Left lung (tissue), 4 donors: ENCODE measurements at regions not wholly inside any gene's neighbourhood (a gene's known extent, or its start where the extent isn't known, plus 50 kb on each side); places are given as distances from the start of the nearest gene placed in this dataset.
"Not testable (repeated sequence)": the region's sequence is repeated elsewhere in the genome, so short reads cannot be mapped to it uniquely, and the experiment has no call there.

Experiments
- ATAC-seq: fragments of 200-7000 bp; cut with Tn5 transposase; one replicate; pipeline ENCODE4 v1.9.1; 2020; ENCODE audit warnings: moderate library complexity
- DNase-seq, 4 donors: peaks; one replicate each; pipeline ENCODE4 v3.0.0-alpha.2; 2013 to 2020
- H3K27ac ChIP-seq, 2 donors: fragments of 200-600 bp; sonication (generic) in 1 of 2; one replicate each; pipeline versions ENCODE4 v1.5.0 to v1.8.0; 2020 to 2021
- H3K27me3 ChIP-seq, 2 donors: fragments of 200-600 bp; sonication (generic) in 1 of 2; one replicate each; pipeline versions ENCODE4 v1.5.0 to v1.8.0; 2020 to 2021
- H3K36me3 ChIP-seq, 2 donors: fragments of 200-600 bp; sonication (generic) in 1 of 2; one replicate each; pipeline versions ENCODE4 v1.5.0 to v1.8.0; 2020 to 2021
- H3K4me1 ChIP-seq, 2 donors: fragments of 200-600 bp; one replicate each; pipeline ENCODE4 v1.8.0; 2021
- H3K4me3 ChIP-seq, 2 donors: fragments of 200-600 bp; sonication (generic) in 1 of 2; one replicate each; pipeline versions ENCODE4 v1.5.0 to v1.8.0; 2020 to 2021; ENCODE audit warnings: mild to moderate bottlenecking in 1 of 2
- H3K9me3 ChIP-seq, 2 donors: fragments of 200-600 bp; sonication (generic) in 1 of 2; one replicate each; pipeline versions ENCODE4 v1.5.0 to v1.8.0; 2020 to 2021
- intact Hi-C, 2 donors: fragments of 100-400 bp; cut with DNase I; formaldehyde crosslinking; loops; one replicate each; pipeline versions ENCODE4 v1.11.2 to v1.14.2; 2022
- TF ChIP-seq, protein P1 (sequence below), 2 donors: fragments of 200-600 bp; sonication (generic) in 1 of 2; IDR thresholded peaks; one replicate each; pipeline versions ENCODE4 v1.5.0 to v1.8.0; 2021; ENCODE audit warnings: antibody characterized with exemption in 2 of 2
- donor health status: DM: no; HTN: yes; CAD: no.
- donor health status: DM: no; HTN: no; CAD: no.

DNA sequence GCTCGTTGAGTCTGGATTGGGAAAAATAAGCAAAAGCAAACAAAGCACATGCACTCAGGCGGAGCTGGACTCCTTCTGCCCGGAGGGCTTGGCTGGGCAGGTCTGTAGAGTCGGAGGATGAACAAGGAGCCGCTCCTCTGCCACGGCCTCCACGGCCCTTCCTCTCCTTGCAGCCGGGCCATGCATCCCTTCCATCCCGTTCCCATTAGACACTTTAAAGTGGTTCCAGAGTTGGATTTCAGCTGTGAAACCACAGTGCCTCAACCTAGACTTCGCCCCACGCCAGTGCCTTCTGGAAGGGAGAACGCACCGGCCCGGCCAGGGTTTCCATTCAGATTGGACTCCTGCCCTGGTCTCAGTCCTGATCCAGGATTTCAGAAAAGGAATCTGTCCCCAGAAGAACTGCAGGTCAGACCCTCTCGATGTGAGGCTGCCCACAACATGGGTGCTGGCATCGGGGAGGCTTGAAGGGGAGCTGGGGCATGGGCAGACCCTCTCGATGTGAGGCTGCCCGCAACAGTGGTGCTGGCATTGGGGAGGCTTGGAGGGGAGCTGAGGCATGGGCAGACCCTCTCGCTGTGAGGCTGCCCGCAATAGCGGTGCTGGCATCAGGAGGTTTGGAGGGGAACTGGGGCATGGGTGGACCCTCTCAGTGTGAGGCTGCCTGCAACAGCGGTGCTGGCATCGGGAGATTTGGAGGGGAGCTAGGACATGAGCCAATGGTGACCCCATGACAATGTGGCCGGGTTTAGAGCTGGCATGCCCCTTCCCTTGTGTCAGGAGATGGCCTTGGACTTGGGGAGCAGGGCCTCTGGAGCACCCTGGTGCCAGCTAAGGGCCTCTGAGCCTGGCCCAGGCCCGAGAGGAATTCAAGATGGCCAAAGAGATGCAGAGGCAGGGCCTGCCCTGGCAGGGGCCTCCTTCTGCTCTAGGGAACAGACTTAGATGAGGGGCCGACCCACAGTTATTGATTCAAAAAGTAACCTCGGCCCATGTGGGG lies 304.5 kb downstream of the NDUFA10 start:
- no peaks in the 10 kb centered on the region for H3K27me3 ChIP-seq
- TF ChIP-seq, protein P1, sequence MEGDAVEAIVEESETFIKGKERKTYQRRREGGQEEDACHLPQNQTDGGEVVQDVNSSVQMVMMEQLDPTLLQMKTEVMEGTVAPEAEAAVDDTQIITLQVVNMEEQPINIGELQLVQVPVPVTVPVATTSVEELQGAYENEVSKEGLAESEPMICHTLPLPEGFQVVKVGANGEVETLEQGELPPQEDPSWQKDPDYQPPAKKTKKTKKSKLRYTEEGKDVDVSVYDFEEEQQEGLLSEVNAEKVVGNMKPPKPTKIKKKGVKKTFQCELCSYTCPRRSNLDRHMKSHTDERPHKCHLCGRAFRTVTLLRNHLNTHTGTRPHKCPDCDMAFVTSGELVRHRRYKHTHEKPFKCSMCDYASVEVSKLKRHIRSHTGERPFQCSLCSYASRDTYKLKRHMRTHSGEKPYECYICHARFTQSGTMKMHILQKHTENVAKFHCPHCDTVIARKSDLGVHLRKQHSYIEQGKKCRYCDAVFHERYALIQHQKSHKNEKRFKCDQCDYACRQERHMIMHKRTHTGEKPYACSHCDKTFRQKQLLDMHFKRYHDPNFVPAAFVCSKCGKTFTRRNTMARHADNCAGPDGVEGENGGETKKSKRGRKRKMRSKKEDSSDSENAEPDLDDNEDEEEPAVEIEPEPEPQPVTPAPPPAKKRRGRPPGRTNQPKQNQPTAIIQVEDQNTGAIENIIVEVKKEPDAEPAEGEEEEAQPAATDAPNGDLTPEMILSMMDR (IDR thresholded peaks at IDR 0.05), result no peak
- ATAC-seq (no peak), DNase-seq (no peak)
- H3K4me1 ChIP-seq, result no peaks in the 10 kb centered on the region
- H3K4me3 ChIP-seq, result no peak overlapping the region
- H3K27ac ChIP-seq, result no peak overlapping the region
- intact Hi-C loops, result no loop called here
- no peaks in the 10 kb centered on the region for H3K9me3 ChIP-seq
- no peaks in the 10 kb centered on the region for H3K36me3 ChIP-seq

DNA sequence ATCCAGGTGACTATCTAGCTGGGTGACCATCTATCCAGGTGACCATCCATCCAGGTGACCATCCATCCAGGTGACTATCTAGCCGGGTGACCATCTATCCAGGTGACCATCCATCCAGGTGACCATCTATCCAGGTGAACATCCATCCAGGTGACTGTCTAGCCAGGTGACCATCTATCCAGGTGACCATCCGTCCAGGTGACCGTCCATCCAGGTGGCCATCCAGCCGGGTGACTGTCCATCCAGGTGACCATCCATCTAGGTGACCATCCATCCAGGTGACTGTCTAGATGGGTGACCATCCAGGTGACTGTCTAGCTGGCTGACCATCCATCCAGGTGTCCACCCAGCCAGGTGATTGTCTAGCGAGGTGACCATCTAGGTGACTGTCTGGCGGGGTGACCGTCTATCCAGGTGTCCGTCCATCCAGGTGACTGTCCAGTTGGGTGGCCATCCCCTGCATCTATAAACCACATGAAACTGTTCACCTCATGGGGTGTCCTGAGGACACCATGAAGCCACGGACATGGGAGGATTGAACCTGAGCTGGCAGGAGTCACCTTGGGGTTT lies 305.3 kb downstream of the NDUFA10 start:
- Histone ChIP-seq H3K36me3 (no peaks in the 10 kb centered on the region), H3K27ac (no peak overlapping the region), H3K27me3 (no peaks in the 10 kb centered on the region), H3K9me3 (no peaks in the 10 kb centered on the region), H3K4me3 (no peak overlapping the region), H3K4me1 (no peaks in the 10 kb centered on the region)
- no peak for DNase-seq
- TF ChIP-seq, protein P1 (IDR thresholded peaks at IDR 0.05), result no peak
- ATAC-seq, result no peak
- intact Hi-C loops, result no loop called here

DNA sequence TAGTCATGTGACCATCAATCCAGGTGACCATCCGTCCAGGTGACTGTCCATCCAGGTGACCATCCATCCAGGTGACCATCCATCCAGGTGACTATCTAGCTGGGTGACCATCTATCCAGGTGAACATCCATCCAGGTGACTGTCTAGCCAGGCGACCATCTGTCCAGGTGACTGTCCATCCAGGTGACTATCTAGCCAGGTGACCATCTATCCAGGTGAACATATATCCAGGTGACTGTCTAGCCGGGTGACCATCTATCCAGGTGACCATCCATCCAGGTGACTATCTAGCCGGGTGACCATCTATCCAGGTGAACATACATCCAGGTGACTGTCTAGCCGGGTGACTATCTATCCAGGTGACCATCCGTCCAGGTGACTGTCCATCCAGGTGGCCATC lies 306.2 kb downstream of the NDUFA10 start:
- H3K27ac ChIP-seq, H3K27me3 ChIP-seq, intact Hi-C loops, H3K4me3 ChIP-seq, ATAC-seq, H3K36me3 ChIP-seq, DNase-seq, H3K9me3 ChIP-seq, H3K4me1 ChIP-seq: not testable (repeated sequence)

DNA sequence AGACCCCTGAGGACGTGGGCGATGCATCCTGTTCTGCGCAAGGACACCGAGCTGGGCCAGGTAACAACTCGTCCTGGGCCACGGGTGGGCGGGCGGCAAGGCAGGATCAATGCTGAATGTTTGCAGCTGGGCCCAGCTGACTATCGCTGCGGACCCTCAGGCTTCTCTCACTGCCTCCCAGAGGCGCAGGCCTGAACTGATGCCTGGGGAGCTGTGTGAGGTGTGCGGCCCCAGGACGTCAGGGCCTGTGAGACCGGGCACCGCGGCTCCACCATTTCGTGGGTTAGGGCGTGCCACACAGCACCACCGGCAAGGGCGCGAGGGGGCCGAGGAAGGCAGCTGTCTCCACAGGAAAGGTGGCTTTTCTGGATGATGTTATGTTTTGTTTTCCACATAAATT lies 307.4 kb downstream of the NDUFA10 start:
- intact Hi-C loops, result no loop called here
- no peak for ATAC-seq
- no peaks in the 10 kb centered on the region for H3K36me3 ChIP-seq
- TF ChIP-seq, protein P1 (IDR thresholded peaks at IDR 0.05), result no peak
- peaks cover 0 to 16% of the 10 kb centered on the region in 2 donors for H3K9me3 ChIP-seq
- H3K4me3 ChIP-seq, result no peak overlapping the region
- H3K27ac ChIP-seq, result no peak overlapping the region
- no peak for DNase-seq
- H3K4me1 ChIP-seq, result no peaks in the 10 kb centered on the region
- no peaks in the 10 kb centered on the region for H3K27me3 ChIP-seq

DNA sequence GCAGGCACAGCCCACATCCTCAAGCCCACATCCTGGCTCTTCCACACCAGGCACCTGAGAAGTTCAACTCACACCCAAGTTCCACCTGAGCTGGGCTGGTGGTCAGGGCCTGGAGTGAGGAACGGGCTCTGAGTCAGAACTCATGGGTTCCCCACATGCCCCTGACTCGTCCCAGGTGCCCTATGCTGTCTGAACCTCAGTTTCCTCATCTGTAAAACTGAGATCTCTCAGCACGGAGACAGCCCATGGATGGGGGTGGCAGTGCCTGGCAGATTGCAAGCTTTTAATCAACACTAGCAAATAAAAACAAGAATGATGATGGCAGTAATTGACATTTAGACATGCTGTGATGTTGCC lies 307.8 kb downstream of the NDUFA10 start:
- Histone ChIP-seq H3K36me3 (no peaks in the 10 kb centered on the region), H3K4me3 (no peak overlapping the region), H3K4me1 (no peaks in the 10 kb centered on the region), H3K27ac (no peak overlapping the region), H3K27me3 (no peaks in the 10 kb centered on the region), H3K9me3 (peaks cover 0 to 20% of the 10 kb centered on the region in 2 donors)
- intact Hi-C loops, result no loop called here
- no peak for DNase-seq
- ATAC-seq, result no peak
- TF ChIP-seq, protein P1 (IDR thresholded peaks at IDR 0.05), result no peak
